Breast epithelium (tissue), 3 donors: ENCODE measurements at regions not wholly inside any gene's neighbourhood (a gene's known extent, or its start where the extent isn't known, plus 50 kb on each side); places are given as distances from the start of the nearest gene placed in this dataset.

Source experiments
- POLR2A ChIP-seq: fragments of 450-650 bp; IDR thresholded peaks from one replicate; pipeline ENCODE4 v1.6.1; 2016; ENCODE audit warnings: antibody characterized with exemption, mild to moderate bottlenecking, moderate library complexity
- POLR2AphosphoS5 ChIP-seq, 3 donors: sonication (generic); formaldehyde crosslinking; IDR thresholded peaks; one replicate each; pipeline ENCODE4 v1.6.1; 2017; ENCODE audit warnings: antibody characterized with exemption in 3 of 3
- TF ChIP-seq, protein P1 (sequence below), 3 donors: fragments of 450-650 bp; IDR thresholded peaks; one replicate each; pipeline ENCODE4 v1.5.1; 2016 to 2017; ENCODE audit warnings: antibody characterized with exemption in 3 of 3, mild to moderate bottlenecking in 3 of 3, moderate library complexity in 3 of 3

- TF ChIP-seq, protein P1, sequence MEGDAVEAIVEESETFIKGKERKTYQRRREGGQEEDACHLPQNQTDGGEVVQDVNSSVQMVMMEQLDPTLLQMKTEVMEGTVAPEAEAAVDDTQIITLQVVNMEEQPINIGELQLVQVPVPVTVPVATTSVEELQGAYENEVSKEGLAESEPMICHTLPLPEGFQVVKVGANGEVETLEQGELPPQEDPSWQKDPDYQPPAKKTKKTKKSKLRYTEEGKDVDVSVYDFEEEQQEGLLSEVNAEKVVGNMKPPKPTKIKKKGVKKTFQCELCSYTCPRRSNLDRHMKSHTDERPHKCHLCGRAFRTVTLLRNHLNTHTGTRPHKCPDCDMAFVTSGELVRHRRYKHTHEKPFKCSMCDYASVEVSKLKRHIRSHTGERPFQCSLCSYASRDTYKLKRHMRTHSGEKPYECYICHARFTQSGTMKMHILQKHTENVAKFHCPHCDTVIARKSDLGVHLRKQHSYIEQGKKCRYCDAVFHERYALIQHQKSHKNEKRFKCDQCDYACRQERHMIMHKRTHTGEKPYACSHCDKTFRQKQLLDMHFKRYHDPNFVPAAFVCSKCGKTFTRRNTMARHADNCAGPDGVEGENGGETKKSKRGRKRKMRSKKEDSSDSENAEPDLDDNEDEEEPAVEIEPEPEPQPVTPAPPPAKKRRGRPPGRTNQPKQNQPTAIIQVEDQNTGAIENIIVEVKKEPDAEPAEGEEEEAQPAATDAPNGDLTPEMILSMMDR (IDR thresholded peaks at IDR 0.05) = no peak
- TF ChIP-seq POLR2A (no peak), POLR2AphosphoS5 (IDR thresholded peaks at IDR 0.05) (no peak)
These were observed 532.3 kb downstream of the MAFB start for GRCh38 chr20:40156600-40157317.
